ENCODE measurements at regions not wholly inside any gene's neighbourhood (a gene's known extent, or its start where the extent isn't known, plus 50 kb on each side); places are given as distances from the start of the nearest gene placed in this dataset.
"Not testable (repeated sequence)": the region's sequence is repeated elsewhere in the genome, so short reads cannot be mapped to it uniquely, and the experiment has no call there.

GRCh38 chr5:85896514-85896913 lies 721.2 kb upstream of the COX7C start:
- DNase-seq, result no peak
- no peaks in the 10 kb centered on the region for H3K27me3 Mint-ChIP-seq (ENCODE audit: low read depth)
- H3K4me1 Mint-ChIP-seq (ENCODE audit: low read depth), result no peaks in the 10 kb centered on the region
- no peaks in the 10 kb centered on the region for H3K36me3 Mint-ChIP-seq (ENCODE audit: insufficient read depth)
- no peak for ATAC-seq
- no peak overlapping the region for H3K4me3 Mint-ChIP-seq
- H3K9me3 Mint-ChIP-seq, result no peaks in the 10 kb centered on the region

GRCh38 chr5:85906460-85906859 lies 711.3 kb upstream of the COX7C start:
- Mint-ChIP-seq H3K27me3 (ENCODE audit: low read depth) (no peaks in the 10 kb centered on the region), H3K4me1 (ENCODE audit: low read depth) (no peaks in the 10 kb centered on the region)
- ATAC-seq, result no peak

GRCh38 chr5:85910335-85910734 lies 707.4 kb upstream of the COX7C start:
- no peak for DNase-seq
- Mint-ChIP-seq H3K4me3 (no peak overlapping the region), H3K4me1 (ENCODE audit: low read depth) (no peaks in the 10 kb centered on the region), H3K9me3 (peaks cover 5% of the 10 kb centered on the region), H3K27me3 (ENCODE audit: low read depth) (no peaks in the 10 kb centered on the region), H3K36me3 (ENCODE audit: insufficient read depth) (no peaks in the 10 kb centered on the region)
- no peak for ATAC-seq

More at GRCh38 chr5:85906460-85906859, 711.3 kb upstream of the COX7C start:
- no peak for DNase-seq
- no peaks in the 10 kb centered on the region for H3K36me3 Mint-ChIP-seq (ENCODE audit: insufficient read depth)
- H3K9me3 Mint-ChIP-seq, result no peaks in the 10 kb centered on the region
- H3K4me3 Mint-ChIP-seq, result no peak overlapping the region

GRCh38 chr5:85920984-85921383 lies 696.8 kb upstream of the COX7C start:
- no peaks in the 10 kb centered on the region for H3K4me1 Mint-ChIP-seq (ENCODE audit: low read depth)
- ATAC-seq, result no peak
- no peaks in the 10 kb centered on the region for H3K27me3 Mint-ChIP-seq (ENCODE audit: low read depth)
- no peak overlapping the region for H3K4me3 Mint-ChIP-seq
- DNase-seq, result no peak
- H3K36me3 Mint-ChIP-seq (ENCODE audit: insufficient read depth), result no peaks in the 10 kb centered on the region
- peaks cover 18% of the 10 kb centered on the region for H3K9me3 Mint-ChIP-seq

GRCh38 chr5:85921590-85921989 lies 696.2 kb upstream of the COX7C start:
- H3K4me3 Mint-ChIP-seq, result no peak overlapping the region
- H3K27me3 Mint-ChIP-seq (ENCODE audit: low read depth), result no peaks in the 10 kb centered on the region
- no peaks in the 10 kb centered on the region for H3K36me3 Mint-ChIP-seq (ENCODE audit: insufficient read depth)
- no peak for DNase-seq
- ATAC-seq, result no peak
- H3K4me1 Mint-ChIP-seq (ENCODE audit: low read depth), result no peaks in the 10 kb centered on the region
- peaks cover 21% of the 10 kb centered on the region for H3K9me3 Mint-ChIP-seq

- DNase-seq, result no peak
Observed at GRCh38 chr5:85927632-85928031, 690.1 kb upstream of the COX7C start.

GRCh38 chr5:85929713-85930112 lies 688.0 kb upstream of the COX7C start:
- peaks cover 13% of the 10 kb centered on the region for H3K9me3 Mint-ChIP-seq
- H3K36me3 Mint-ChIP-seq (ENCODE audit: insufficient read depth), result no peaks in the 10 kb centered on the region
- H3K27me3 Mint-ChIP-seq (ENCODE audit: low read depth), result no peaks in the 10 kb centered on the region

More at GRCh38 chr5:85927632-85928031, 690.1 kb upstream of the COX7C start:
- no peaks in the 10 kb centered on the region for H3K4me1 Mint-ChIP-seq (ENCODE audit: low read depth)
- H3K27me3 Mint-ChIP-seq (ENCODE audit: low read depth), result no peaks in the 10 kb centered on the region
- ATAC-seq, result no peak
- no peak overlapping the region for H3K4me3 Mint-ChIP-seq
- no peaks in the 10 kb centered on the region for H3K36me3 Mint-ChIP-seq (ENCODE audit: insufficient read depth)
- peaks cover 17% of the 10 kb centered on the region for H3K9me3 Mint-ChIP-seq

GRCh38 chr5:85931220-85931619 lies 686.5 kb upstream of the COX7C start:
- no peak overlapping the region for H3K4me3 Mint-ChIP-seq
- DNase-seq, result no peak
- H3K36me3 Mint-ChIP-seq (ENCODE audit: insufficient read depth), result no peaks in the 10 kb centered on the region
- no peaks in the 10 kb centered on the region for H3K27me3 Mint-ChIP-seq (ENCODE audit: low read depth)
- peaks cover 4% of the 10 kb centered on the region for H3K9me3 Mint-ChIP-seq
- no peak for ATAC-seq
- H3K4me1 Mint-ChIP-seq (ENCODE audit: low read depth), result no peaks in the 10 kb centered on the region

More at GRCh38 chr5:85929713-85930112, 688.0 kb upstream of the COX7C start:
- H3K4me3 Mint-ChIP-seq, result no peak overlapping the region
- DNase-seq (no peak), ATAC-seq (no peak)
- no peaks in the 10 kb centered on the region for H3K4me1 Mint-ChIP-seq (ENCODE audit: low read depth)

GRCh38 chr5:85938201-85938600 lies 679.5 kb upstream of the COX7C start:
- Mint-ChIP-seq H3K4me1 (ENCODE audit: low read depth) (no peaks in the 10 kb centered on the region), H3K36me3 (ENCODE audit: insufficient read depth) (no peaks in the 10 kb centered on the region), H3K9me3 (peaks cover 9% of the 10 kb centered on the region), H3K27me3 (ENCODE audit: low read depth) (no peaks in the 10 kb centered on the region), H3K4me3 (no peak overlapping the region)
- DNase-seq, result no peak
- ATAC-seq, result no peak

- DNase-seq, result no peak
- H3K36me3 Mint-ChIP-seq (ENCODE audit: insufficient read depth), result no peaks in the 10 kb centered on the region
- H3K4me1 Mint-ChIP-seq (ENCODE audit: low read depth), result no peaks in the 10 kb centered on the region
Observed at GRCh38 chr5:85951707-85952210, 666.0 kb upstream of the COX7C start.

GRCh38 chr5:85952680-85953079 lies 665.1 kb upstream of the COX7C start:
- Mint-ChIP-seq H3K27me3 (ENCODE audit: low read depth) (no peaks in the 10 kb centered on the region), H3K4me3 (no peak overlapping the region), H3K4me1 (ENCODE audit: low read depth) (no peaks in the 10 kb centered on the region), H3K36me3 (ENCODE audit: insufficient read depth) (no peaks in the 10 kb centered on the region), H3K9me3 (peaks cover 7% of the 10 kb centered on the region)
- DNase-seq, result no peak
- ATAC-seq, result no peak

More at GRCh38 chr5:85951707-85952210, 666.0 kb upstream of the COX7C start:
- H3K27me3 Mint-ChIP-seq (ENCODE audit: low read depth), result no peaks in the 10 kb centered on the region
- H3K4me3 Mint-ChIP-seq, result no peak overlapping the region
- H3K9me3 Mint-ChIP-seq, result peaks cover 7% of the 10 kb centered on the region
- no peak for ATAC-seq

GRCh38 chr5:85967681-85968080 lies 650.1 kb upstream of the COX7C start:
- Mint-ChIP-seq H3K4me1 (ENCODE audit: low read depth) (no peaks in the 10 kb centered on the region), H3K27me3 (ENCODE audit: low read depth) (no peaks in the 10 kb centered on the region), H3K4me3 (no peak overlapping the region), H3K9me3 (peaks cover 8% of the 10 kb centered on the region), H3K36me3 (ENCODE audit: insufficient read depth) (no peaks in the 10 kb centered on the region)
- ATAC-seq (no peak), DNase-seq (no peak)

GRCh38 chr5:85972539-85972938 lies 645.2 kb upstream of the COX7C start:
- no peaks in the 10 kb centered on the region for H3K27me3 Mint-ChIP-seq (ENCODE audit: low read depth)

GRCh38 chr5:85985167-85985566 lies 632.6 kb upstream of the COX7C start:
- ATAC-seq, result no peak
- Mint-ChIP-seq H3K4me3 (no peak overlapping the region), H3K4me1 (ENCODE audit: low read depth) (no peaks in the 10 kb centered on the region), H3K9me3 (peaks cover 6% of the 10 kb centered on the region), H3K27me3 (ENCODE audit: low read depth) (no peaks in the 10 kb centered on the region), H3K36me3 (ENCODE audit: insufficient read depth) (no peaks in the 10 kb centered on the region)
- no peak for DNase-seq

More at GRCh38 chr5:85972539-85972938, 645.2 kb upstream of the COX7C start:
- ATAC-seq (no peak), DNase-seq (no peak)
- Mint-ChIP-seq H3K36me3 (ENCODE audit: insufficient read depth) (no peaks in the 10 kb centered on the region), H3K9me3 (peaks cover 8% of the 10 kb centered on the region), H3K4me1 (ENCODE audit: low read depth) (no peaks in the 10 kb centered on the region), H3K4me3 (no peak overlapping the region)

GRCh38 chr5:85990998-85991397 lies 626.7 kb upstream of the COX7C start:
- no peak for ATAC-seq
- no peak for DNase-seq
- Mint-ChIP-seq H3K9me3 (peaks cover 14% of the 10 kb centered on the region), H3K36me3 (ENCODE audit: insufficient read depth) (no peaks in the 10 kb centered on the region), H3K4me3 (no peak overlapping the region), H3K27me3 (ENCODE audit: low read depth) (no peaks in the 10 kb centered on the region), H3K4me1 (ENCODE audit: low read depth) (no peaks in the 10 kb centered on the region)

GRCh38 chr5:85994653-85995052 lies 623.1 kb upstream of the COX7C start:
- peaks cover 19% of the 10 kb centered on the region for H3K9me3 Mint-ChIP-seq
- H3K4me3 Mint-ChIP-seq; H3K4me1 Mint-ChIP-seq (ENCODE audit: low read depth); H3K36me3 Mint-ChIP-seq (ENCODE audit: insufficient read depth); DNase-seq; H3K27me3 Mint-ChIP-seq (ENCODE audit: low read depth); ATAC-seq: not testable (repeated sequence)

All from activated T-cell treated with anti-CD3 and anti-CD28 coated beads, Interleukin-2, amount 50 U/mL, for 4 hours (primary cell).